NB4 (cell line): ENCODE measurements at regions not wholly inside any gene's neighbourhood (a gene's known extent, or its start where the extent isn't known, plus 50 kb on each side); places are given as distances from the start of the nearest gene placed in this dataset.

Source experiments
- CTCF ChIP-seq: IDR thresholded peaks from one replicate; pipeline ENCODE4 v1.5.1; 2012; ENCODE audit warnings: low read depth, low read length
- MAX ChIP-seq: IDR thresholded peaks from 2 replicates; pipeline ENCODE4 v1.6.1; 2011; ENCODE audit warnings: low read depth, low read length
- POLR2A ChIP-seq: IDR thresholded peaks from 2 replicates; pipeline ENCODE4 v1.6.1; 2011; ENCODE audit warnings: mild to moderate bottlenecking; ENCODE audit not compliant: insufficient read length; ENCODE audit errors: extremely low read depth

GRCh38 chr14:53668897-53669296, 287.7 kb downstream of the BMP4 start:
- TF ChIP-seq POLR2A (no peak), CTCF (no peak), MAX (no peak)
